Transverse colon (tissue), 4 donors: ENCODE measurements at regions not wholly inside any gene's neighbourhood (a gene's known extent, or its start where the extent isn't known, plus 50 kb on each side); places are given as distances from the start of the nearest gene placed in this dataset.

Experiments used
- CTCF ChIP-seq, 5 experiments: fragments of 200-600 bp in 3 of 5; fragments of 450-650 bp in 2 of 5; sonication (generic) in 3 of 5; IDR thresholded peaks; 1 replicate in 2 of 5; 2 replicates in 3 of 5; pipeline ENCODE4 v1.5.1; 2016 to 2017; ENCODE audit warnings: antibody characterized with exemption in 5 of 5, inconsistent platforms in 3 of 5, mild to moderate bottlenecking in 2 of 5, moderate library complexity in 1 of 5
- EP300 ChIP-seq: sonication (generic); formaldehyde crosslinking; IDR thresholded peaks from one replicate; pipeline ENCODE4 v1.6.1; 2017; ENCODE audit warnings: antibody characterized with exemption, low read depth
- POLR2A ChIP-seq: fragments of 450-650 bp; IDR thresholded peaks from one replicate; pipeline ENCODE4 v1.6.1; 2016; ENCODE audit warnings: antibody characterized with exemption, mild to moderate bottlenecking, moderate library complexity
- POLR2AphosphoS5 ChIP-seq, 3 donors: sonication (generic); formaldehyde crosslinking; IDR thresholded peaks; one replicate each; pipeline ENCODE4 v1.6.1; 2016; ENCODE audit warnings: antibody characterized with exemption in 3 of 3

GRCh38 chr22:25331050-25331449 is 111.6 kb downstream of the CRYBB2 start:
- TF ChIP-seq CTCF (IDR thresholded peaks at IDR 0.05) (no peak), POLR2A (no peak), POLR2AphosphoS5 (IDR thresholded peaks at IDR 0.05) (no peak), EP300 (no peak)
